Activated T-helper 17 cell treated with anti-CD3 and anti-CD28 coated beads, Interleukin-2, amount 50 U/mL, for 72 hours (primary cell): ENCODE measurements at regions not wholly inside any gene's neighbourhood (a gene's known extent, or its start where the extent isn't known, plus 50 kb on each side); places are given as distances from the start of the nearest gene placed in this dataset.

ENCODE experiments used
- ATAC-seq: fragments of 150-1000 bp; cut with Tn5 transposase; replicated peaks from 2 replicates; pipeline ENCODE4 v1.10.0; 2021; ENCODE audit warnings: mild to moderate bottlenecking, moderate library complexity
- H3K27ac Mint-ChIP-seq: one replicate; pipeline ENCODE4 v1.8.0; 2022; ENCODE audit warnings: mixed read lengths
- H3K27me3 Mint-ChIP-seq: one replicate; pipeline ENCODE4 v1.8.0; 2022; ENCODE audit warnings: mixed read lengths
- H3K36me3 Mint-ChIP-seq: one replicate; pipeline ENCODE4 v1.8.0; 2022; ENCODE audit warnings: low read depth, mild to moderate bottlenecking, mixed read lengths
- H3K4me1 Mint-ChIP-seq: one replicate; pipeline ENCODE4 v1.8.0; 2022; ENCODE audit warnings: mixed read lengths
- H3K4me3 Mint-ChIP-seq: one replicate; pipeline ENCODE4 v1.8.0; 2022; ENCODE audit warnings: mild to moderate bottlenecking, mixed read lengths
- H3K9me3 Mint-ChIP-seq: one replicate; pipeline ENCODE4 v1.8.0; 2022; ENCODE audit warnings: mixed read lengths

- Mint-ChIP-seq H3K27me3 (peaks cover 3% of the 10 kb centered on the region), H3K9me3 (no peaks in the 10 kb centered on the region), H3K4me1 (no peaks in the 10 kb centered on the region), H3K27ac (no peak overlapping the region), H3K4me3 (no peak overlapping the region), H3K36me3 (no peaks in the 10 kb centered on the region)
- no peak for ATAC-seq
These were observed 406.2 kb downstream of the ANKRD50 start for GRCh38 chr4:124306352-124306751.

- Mint-ChIP-seq H3K27me3 (peaks cover 5% of the 10 kb centered on the region), H3K4me3 (no peak overlapping the region), H3K9me3 (no peaks in the 10 kb centered on the region), H3K4me1 (no peaks in the 10 kb centered on the region), H3K27ac (no peak overlapping the region), H3K36me3 (no peaks in the 10 kb centered on the region)
- ATAC-seq = no peak
These were observed 405.4 kb downstream of the ANKRD50 start for GRCh38 chr4:124307143-124307542.

- Mint-ChIP-seq H3K27ac (no peak overlapping the region), H3K27me3 (peaks cover 4% of the 10 kb centered on the region), H3K4me3 (no peak overlapping the region), H3K4me1 (no peaks in the 10 kb centered on the region), H3K36me3 (no peaks in the 10 kb centered on the region), H3K9me3 (no peaks in the 10 kb centered on the region)
- ATAC-seq = no peak
These were observed 394.2 kb downstream of the ANKRD50 start for GRCh38 chr4:124318292-124318691.

GRCh38 chr4:124321364-124321763, 391.2 kb downstream of the ANKRD50 start:
- Mint-ChIP-seq H3K27me3 (no peaks in the 10 kb centered on the region), H3K4me1 (no peaks in the 10 kb centered on the region), H3K36me3 (no peaks in the 10 kb centered on the region), H3K4me3 (no peak overlapping the region), H3K9me3 (no peaks in the 10 kb centered on the region), H3K27ac (no peak overlapping the region)
- ATAC-seq = no peak

- no peak for ATAC-seq
- no peaks in the 10 kb centered on the region for H3K4me1 Mint-ChIP-seq
- H3K27ac Mint-ChIP-seq = no peak overlapping the region
- H3K4me3 Mint-ChIP-seq = no peak overlapping the region
- H3K9me3 Mint-ChIP-seq = no peaks in the 10 kb centered on the region
- H3K36me3 Mint-ChIP-seq = no peaks in the 10 kb centered on the region
- peaks cover 3% of the 10 kb centered on the region for H3K27me3 Mint-ChIP-seq
These were observed 390.1 kb downstream of the ANKRD50 start for GRCh38 chr4:124322234-124323065.

- no peaks in the 10 kb centered on the region for H3K36me3 Mint-ChIP-seq
- no peak for ATAC-seq
- H3K4me3 Mint-ChIP-seq = no peak overlapping the region
- H3K4me1 Mint-ChIP-seq = no peaks in the 10 kb centered on the region
- no peak overlapping the region for H3K27ac Mint-ChIP-seq
- no peaks in the 10 kb centered on the region for H3K9me3 Mint-ChIP-seq
- H3K27me3 Mint-ChIP-seq = peaks cover 3% of the 10 kb centered on the region
These were observed 386.8 kb downstream of the ANKRD50 start for GRCh38 chr4:124325690-124326089.

- Mint-ChIP-seq H3K4me1 (no peaks in the 10 kb centered on the region), H3K4me3 (no peak overlapping the region), H3K27ac (no peak overlapping the region), H3K36me3 (no peaks in the 10 kb centered on the region), H3K27me3 (peaks cover 3% of the 10 kb centered on the region), H3K9me3 (no peaks in the 10 kb centered on the region)
- ATAC-seq = no peak
These were observed 383.4 kb downstream of the ANKRD50 start for GRCh38 chr4:124329134-124329533.

GRCh38 chr4:124330045-124330444, 382.5 kb downstream of the ANKRD50 start:
- no peak overlapping the region for H3K4me3 Mint-ChIP-seq

GRCh38 chr4:124331781-124332180, 380.8 kb downstream of the ANKRD50 start:
- Mint-ChIP-seq H3K36me3 (no peaks in the 10 kb centered on the region), H3K27ac (no peak overlapping the region), H3K4me1 (no peaks in the 10 kb centered on the region), H3K27me3 (peaks cover 3% of the 10 kb centered on the region), H3K9me3 (no peaks in the 10 kb centered on the region), H3K4me3 (no peak overlapping the region)
- ATAC-seq = no peak

More at GRCh38 chr4:124330045-124330444, 382.5 kb downstream of the ANKRD50 start:
- Mint-ChIP-seq H3K27me3 (peaks cover 3% of the 10 kb centered on the region), H3K27ac (no peak overlapping the region), H3K36me3 (no peaks in the 10 kb centered on the region), H3K9me3 (no peaks in the 10 kb centered on the region), H3K4me1 (no peaks in the 10 kb centered on the region)
- ATAC-seq = no peak

GRCh38 chr4:124333466-124333865, 379.1 kb downstream of the ANKRD50 start:
- Mint-ChIP-seq H3K4me1 (no peaks in the 10 kb centered on the region), H3K4me3 (no peak overlapping the region), H3K27ac (no peak overlapping the region), H3K9me3 (no peaks in the 10 kb centered on the region), H3K27me3 (peaks cover 6% of the 10 kb centered on the region), H3K36me3 (no peaks in the 10 kb centered on the region)
- no peak for ATAC-seq

- Mint-ChIP-seq H3K4me1 (no peaks in the 10 kb centered on the region), H3K4me3 (no peak overlapping the region), H3K27ac (no peak overlapping the region), H3K36me3 (no peaks in the 10 kb centered on the region), H3K27me3 (peaks cover 6% of the 10 kb centered on the region), H3K9me3 (no peaks in the 10 kb centered on the region)
- no peak for ATAC-seq
These were observed 378.4 kb downstream of the ANKRD50 start for GRCh38 chr4:124334119-124334518.

- no peaks in the 10 kb centered on the region for H3K36me3 Mint-ChIP-seq
- H3K27me3 Mint-ChIP-seq = peaks cover 6% of the 10 kb centered on the region
- H3K4me1 Mint-ChIP-seq = no peaks in the 10 kb centered on the region
- H3K4me3 Mint-ChIP-seq = no peak overlapping the region
- ATAC-seq = no peak
- no peaks in the 10 kb centered on the region for H3K9me3 Mint-ChIP-seq
- no peak overlapping the region for H3K27ac Mint-ChIP-seq
These were observed 374.7 kb downstream of the ANKRD50 start for GRCh38 chr4:124337874-124338273.

- no peak for ATAC-seq
- peaks cover 10% of the 10 kb centered on the region for H3K27me3 Mint-ChIP-seq
- no peaks in the 10 kb centered on the region for H3K36me3 Mint-ChIP-seq
- no peak overlapping the region for H3K4me3 Mint-ChIP-seq
- H3K9me3 Mint-ChIP-seq = no peaks in the 10 kb centered on the region
- no peak overlapping the region for H3K27ac Mint-ChIP-seq
- no peaks in the 10 kb centered on the region for H3K4me1 Mint-ChIP-seq
These were observed 368.8 kb downstream of the ANKRD50 start for GRCh38 chr4:124343661-124344171.

GRCh38 chr4:124372916-124373315, 339.6 kb downstream of the ANKRD50 start:
- Mint-ChIP-seq H3K27ac (no peak overlapping the region), H3K36me3 (no peaks in the 10 kb centered on the region), H3K4me3 (no peak overlapping the region), H3K9me3 (peaks cover 8% of the 10 kb centered on the region), H3K4me1 (no peaks in the 10 kb centered on the region), H3K27me3 (no peaks in the 10 kb centered on the region)
- no peak for ATAC-seq

- H3K4me1 Mint-ChIP-seq = no peaks in the 10 kb centered on the region
- no peak overlapping the region for H3K4me3 Mint-ChIP-seq
- no peaks in the 10 kb centered on the region for H3K9me3 Mint-ChIP-seq
- H3K27me3 Mint-ChIP-seq = no peaks in the 10 kb centered on the region
- no peaks in the 10 kb centered on the region for H3K36me3 Mint-ChIP-seq
- H3K27ac Mint-ChIP-seq = no peak overlapping the region
- no peak for ATAC-seq
These were observed 326.4 kb downstream of the ANKRD50 start for GRCh38 chr4:124386163-124386562.
